HEK293 (cell line): ENCODE measurements at regions not wholly inside any gene's neighbourhood (a gene's known extent, or its start where the extent isn't known, plus 50 kb on each side); places are given as distances from the start of the nearest gene placed in this dataset.

Experiments used
- CTCF ChIA-PET: fragments of 350-600 bp; formaldehyde crosslinking; extraction: SDS; loops from one replicate; lab custom pipeline; 2021; ENCODE audit warnings: antibody characterized with exemption; lab: Yijun Ruan, JAX
- POLR2A ChIA-PET: fragments of 300-600 bp; formaldehyde crosslinking; extraction: SDS; loops from one replicate; lab custom pipeline; 2020; ENCODE audit warnings: antibody characterized with exemption, inconsistent platforms; lab: Yijun Ruan, JAX
- H3K27ac ChIP-seq: fragments of 200-500 bp; sonication (Bioruptor generic); 2 replicates; pipeline ENCODE4 v1.5.1; 2014; ENCODE audit warnings: low read depth, low read length, control low read depth, inconsistent platforms; ENCODE audit errors: extremely low read depth
- H3K36me3 ChIP-seq, 2 experiments: fragments of 200-500 bp in 1 of 2; sonication (Bioruptor generic) in 1 of 2; 1 replicate in 1 of 2; 2 replicates in 1 of 2; pipeline ENCODE4 v1.5.1; 2014 to 2017; ENCODE audit warnings: inconsistent platforms in 2 of 2, low read length in 2 of 2; ENCODE audit not compliant: control insufficient read depth in 2 of 2, insufficient read depth in 1 of 2
- H3K4me1 ChIP-seq: fragments of 200-500 bp; sonication (Bioruptor generic); 2 replicates; pipeline ENCODE4 v1.5.1; 2014; ENCODE audit warnings: mild to moderate bottlenecking, low read length, inconsistent platforms; ENCODE audit not compliant: control insufficient read depth, insufficient read depth
- H3K4me3 ChIP-seq: 2 replicates; pipeline ENCODE4 v1.5.1; 2011; ENCODE audit warnings: low read depth, mild to moderate bottlenecking, control low read depth, low read length, moderate library complexity
- H3K9me3 ChIP-seq: fragments of 200-500 bp; sonication (Bioruptor generic); 2 replicates; pipeline ENCODE4 v1.5.1; 2014; ENCODE audit warnings: low read depth, low read length, inconsistent platforms; ENCODE audit not compliant: control insufficient read depth, insufficient read depth
- GLIS1 ChIP-seq: fragments of 450-650 bp; formaldehyde crosslinking; IDR thresholded peaks from 2 replicates; pipeline ENCODE4 v1.5.1; 2016; ENCODE audit warnings: missing biosample characterization, missing genetic modification characterization
- GLIS2 ChIP-seq: fragments of 450-650 bp; formaldehyde crosslinking; IDR thresholded peaks from 2 replicates; pipeline ENCODE4 v1.5.1; 2016; ENCODE audit warnings: missing biosample characterization, missing genetic modification characterization
- KLF1 ChIP-seq: fragments of 450-650 bp; formaldehyde crosslinking; IDR thresholded peaks from 2 replicates; pipeline ENCODE4 v1.5.1; 2016; ENCODE audit warnings: missing biosample characterization, missing genetic modification characterization
- MEIS1 ChIP-seq: sonication (generic); formaldehyde crosslinking; IDR thresholded peaks from 2 replicates; pipeline ENCODE4 v1.8.1; 2022; ENCODE audit warnings: missing genetic modification reagents, mild to moderate bottlenecking, borderline replicate concordance
- PRDM4 ChIP-seq: fragments of 450-650 bp; formaldehyde crosslinking; IDR thresholded peaks from 2 replicates; pipeline ENCODE4 v1.5.1; 2017; ENCODE audit warnings: missing biosample characterization, missing genetic modification characterization
- SCRT1 ChIP-seq: fragments of 450-650 bp; formaldehyde crosslinking; IDR thresholded peaks from 2 replicates; pipeline ENCODE4 v1.5.1; 2016; ENCODE audit warnings: missing biosample characterization, missing genetic modification characterization, borderline replicate concordance
- SCRT2 ChIP-seq: fragments of 450-650 bp; formaldehyde crosslinking; IDR thresholded peaks from 2 replicates; pipeline ENCODE4 v1.5.1; 2016; ENCODE audit warnings: missing biosample characterization, missing genetic modification characterization
- TRIM28 ChIP-seq: IDR thresholded peaks from 2 replicates; pipeline ENCODE4 v1.6.1; 2011; ENCODE audit warnings: low read length, control low read depth, borderline replicate concordance
- ZBTB6 ChIP-seq: fragments of 450-650 bp; formaldehyde crosslinking; IDR thresholded peaks from 2 replicates; pipeline ENCODE4 v1.5.1; 2017; ENCODE audit warnings: missing biosample characterization, missing genetic modification characterization
- ZBTB7A ChIP-seq: fragments of 450-650 bp; formaldehyde crosslinking; IDR thresholded peaks from 2 replicates; pipeline ENCODE4 v1.5.1; 2016; ENCODE audit warnings: low read depth, missing biosample characterization, missing genetic modification characterization
- ZNF18 ChIP-seq: fragments of 450-650 bp; formaldehyde crosslinking; IDR thresholded peaks from 2 replicates; pipeline ENCODE4 v1.5.1; 2016; ENCODE audit warnings: missing biosample characterization, missing genetic modification characterization
- ZNF184 ChIP-seq: fragments of 450-650 bp; IDR thresholded peaks from 2 replicates; pipeline ENCODE4 v1.5.1; 2018; ENCODE audit warnings: missing biosample characterization, mild to moderate bottlenecking, missing genetic modification characterization
- ZNF211 ChIP-seq: fragments of 450-650 bp; formaldehyde crosslinking; IDR thresholded peaks from 2 replicates; pipeline ENCODE4 v1.5.1; 2016; ENCODE audit warnings: low read depth, missing biosample characterization, missing genetic modification characterization
- ZNF223 ChIP-seq: fragments of 450-650 bp; formaldehyde crosslinking; IDR thresholded peaks from 2 replicates; pipeline ENCODE4 v1.5.1; 2016; ENCODE audit warnings: missing biosample characterization, missing genetic modification characterization
- ZNF311 ChIP-seq: fragments of 450-650 bp; formaldehyde crosslinking; IDR thresholded peaks from 2 replicates; pipeline ENCODE4 v1.5.1; 2017; ENCODE audit warnings: missing biosample characterization, missing genetic modification characterization, borderline replicate concordance
- ZNF449 ChIP-seq: fragments of 450-650 bp; formaldehyde crosslinking; IDR thresholded peaks from 2 replicates; pipeline ENCODE4 v1.5.1; 2017; ENCODE audit warnings: missing biosample characterization, mild to moderate bottlenecking, missing genetic modification characterization, moderate library complexity
- ZNF48 ChIP-seq: fragments of 450-650 bp; formaldehyde crosslinking; IDR thresholded peaks from 2 replicates; pipeline ENCODE4 v1.5.1; 2016; ENCODE audit warnings: missing biosample characterization, missing genetic modification characterization
- ZNF560 ChIP-seq: fragments of 450-650 bp; formaldehyde crosslinking; IDR thresholded peaks from 2 replicates; pipeline ENCODE4 v1.5.1; 2017; ENCODE audit warnings: missing biosample characterization, missing genetic modification characterization, borderline replicate concordance
- ZNF561 ChIP-seq: fragments of 450-650 bp; IDR thresholded peaks from 2 replicates; pipeline ENCODE4 v1.5.1; 2018; ENCODE audit warnings: missing biosample characterization, missing genetic modification characterization, borderline replicate concordance
- ZNF664 ChIP-seq: fragments of 450-650 bp; formaldehyde crosslinking; IDR thresholded peaks from 2 replicates; pipeline ENCODE4 v1.5.1; 2016; ENCODE audit warnings: missing biosample characterization, missing genetic modification characterization
- ZNF792 ChIP-seq: fragments of 450-650 bp; formaldehyde crosslinking; IDR thresholded peaks from 2 replicates; pipeline ENCODE4 v1.5.1; 2016; ENCODE audit warnings: missing biosample characterization, missing genetic modification characterization
- ZNF830 ChIP-seq: fragments of 450-650 bp; IDR thresholded peaks from 2 replicates; pipeline ENCODE4 v1.5.0; 2018; ENCODE audit warnings: missing biosample characterization, missing genetic modification characterization, low read depth, mild to moderate bottlenecking, moderate library complexity
- TF ChIP-seq, protein P1 (sequence below): fragments of 450-650 bp; formaldehyde crosslinking; IDR thresholded peaks from 2 replicates; pipeline ENCODE4 v1.5.1; 2017; ENCODE audit warnings: missing biosample characterization, missing genetic modification characterization
- TF ChIP-seq, protein P2 (sequence below): fragments of 450-650 bp; formaldehyde crosslinking; IDR thresholded peaks from 2 replicates; pipeline ENCODE4 v1.5.1; 2017; ENCODE audit warnings: missing biosample characterization, missing genetic modification characterization

DNA sequence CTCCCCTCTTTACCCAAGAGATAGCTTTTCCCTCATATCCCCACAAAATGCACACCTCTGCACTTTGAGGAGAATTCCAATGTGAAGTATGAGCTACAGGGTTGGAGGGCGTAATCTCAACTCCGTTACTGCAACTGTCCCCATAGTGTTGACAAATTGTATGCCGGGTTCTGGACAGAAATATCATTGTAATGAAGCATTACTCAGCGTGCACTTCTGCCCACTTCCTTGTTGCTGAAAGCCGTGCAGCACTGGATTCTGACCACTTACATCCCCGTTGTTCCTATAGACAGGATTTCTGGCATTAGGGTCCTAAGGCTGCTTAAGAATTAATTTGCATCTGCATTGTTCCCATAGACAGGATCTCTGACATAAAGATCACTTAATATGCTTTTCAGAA is 205.6 kb downstream of the RHOU start:
- Histone ChIP-seq H3K27ac (no peak overlapping the region), H3K4me3 (no peak overlapping the region), H3K36me3 (no peaks in the 10 kb centered on the region), H3K9me3 (no peaks in the 10 kb centered on the region), H3K4me1 (peaks cover 7% of the 10 kb centered on the region)
- ChIA-PET POLR2A (no interaction called here), CTCF (no interaction called here)
- TF ChIP-seq ZNF792 (tag by site-specific recombination), result no peak

DNA sequence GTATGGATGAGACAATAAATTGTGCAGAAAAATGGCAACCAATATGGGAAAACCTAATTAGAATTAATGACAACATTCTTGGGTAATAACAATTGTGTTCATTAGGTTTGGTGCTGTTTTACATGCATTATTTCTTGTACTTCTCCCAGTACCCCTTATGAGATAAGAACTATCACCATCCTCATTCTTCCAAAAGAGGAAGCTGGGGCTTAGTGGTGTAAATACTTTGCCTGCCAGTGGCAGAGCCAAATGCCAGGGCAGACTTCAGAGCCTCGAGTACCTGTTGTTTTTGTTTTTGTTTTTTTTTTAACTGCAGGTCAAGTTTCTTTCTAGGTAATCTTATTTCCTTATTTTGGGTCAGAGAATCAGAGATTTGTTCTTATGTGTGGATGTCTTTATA is 206.4 kb downstream of the RHOU start:
- TF ChIP-seq ZNF184 (tag by site-specific recombination) (no peak), MEIS1 (CRISPR knock-in tag) (no peak), ZBTB6 (tag by site-specific recombination) (no peak), SCRT1 (tag by site-specific recombination) (no peak), ZNF211 (tag by site-specific recombination) (no peak), TRIM28 (no peak), ZNF664 (tag by site-specific recombination) (no peak), ZBTB7A (tag by site-specific recombination) (no peak)
- TF ChIP-seq, protein P1, sequence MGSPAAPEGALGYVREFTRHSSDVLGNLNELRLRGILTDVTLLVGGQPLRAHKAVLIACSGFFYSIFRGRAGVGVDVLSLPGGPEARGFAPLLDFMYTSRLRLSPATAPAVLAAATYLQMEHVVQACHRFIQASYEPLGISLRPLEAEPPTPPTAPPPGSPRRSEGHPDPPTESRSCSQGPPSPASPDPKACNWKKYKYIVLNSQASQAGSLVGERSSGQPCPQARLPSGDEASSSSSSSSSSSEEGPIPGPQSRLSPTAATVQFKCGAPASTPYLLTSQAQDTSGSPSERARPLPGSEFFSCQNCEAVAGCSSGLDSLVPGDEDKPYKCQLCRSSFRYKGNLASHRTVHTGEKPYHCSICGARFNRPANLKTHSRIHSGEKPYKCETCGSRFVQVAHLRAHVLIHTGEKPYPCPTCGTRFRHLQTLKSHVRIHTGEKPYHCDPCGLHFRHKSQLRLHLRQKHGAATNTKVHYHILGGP (tag by site-specific recombination), result no peak
- TF ChIP-seq, protein P2, sequence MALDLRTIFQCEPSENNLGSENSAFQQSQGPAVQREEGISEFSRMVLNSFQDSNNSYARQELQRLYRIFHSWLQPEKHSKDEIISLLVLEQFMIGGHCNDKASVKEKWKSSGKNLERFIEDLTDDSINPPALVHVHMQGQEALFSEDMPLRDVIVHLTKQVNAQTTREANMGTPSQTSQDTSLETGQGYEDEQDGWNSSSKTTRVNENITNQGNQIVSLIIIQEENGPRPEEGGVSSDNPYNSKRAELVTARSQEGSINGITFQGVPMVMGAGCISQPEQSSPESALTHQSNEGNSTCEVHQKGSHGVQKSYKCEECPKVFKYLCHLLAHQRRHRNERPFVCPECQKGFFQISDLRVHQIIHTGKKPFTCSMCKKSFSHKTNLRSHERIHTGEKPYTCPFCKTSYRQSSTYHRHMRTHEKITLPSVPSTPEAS (tag by site-specific recombination), result no peak
- TF ChIP-seq, all 188 proteins: peak for 0
- ChIA-PET CTCF (no interaction called here), POLR2A (no interaction called here)
- Histone ChIP-seq H3K4me1 (0 out of 2 replicates have a peak, but pooled peaks cover 4% of the 10 kb centered on the region), H3K27ac (no peak overlapping the region), H3K36me3 (no peaks in the 10 kb centered on the region), H3K4me3 (no peak overlapping the region), H3K9me3 (no peaks in the 10 kb centered on the region)

- no peaks in the 10 kb centered on the region for H3K9me3 ChIP-seq
- H3K4me3 ChIP-seq, result no peak overlapping the region
- H3K27ac ChIP-seq, result no peak overlapping the region
- H3K4me1 ChIP-seq, result no peaks in the 10 kb centered on the region
- CTCF ChIA-PET, result no interaction called here
- POLR2A ChIA-PET, result no interaction called here
- no peaks in the 10 kb centered on the region for H3K36me3 ChIP-seq
- TF ChIP-seq SCRT2 (tag by site-specific recombination) (no peak), ZNF561 (tag by site-specific recombination) (no peak), ZNF830 (tag by site-specific recombination) (no peak), GLIS1 (tag by site-specific recombination) (no peak), KLF1 (no peak), ZNF223 (tag by site-specific recombination) (no peak), ZNF560 (tag by site-specific recombination) (no peak), ZNF449 (tag by site-specific recombination) (no peak), GLIS2 (tag by site-specific recombination) (no peak), PRDM4 (tag by site-specific recombination) (no peak), ZNF18 (tag by site-specific recombination) (no peak), ZNF311 (no peak), ZNF48 (tag by site-specific recombination) (no peak)
Measured at GRCh38 chr1:228943436-228943835, 208.2 kb downstream of the RHOU start.
